HepG2 (cell line): ENCODE measurements at regions not wholly inside any gene's neighbourhood (a gene's known extent, or its start where the extent isn't known, plus 50 kb on each side); places are given as distances from the start of the nearest gene placed in this dataset.
A peak's percentile ranks its signal among the peaks of the same experiment; 100 is the strongest.

Experiments
- ATAC-seq: fragments of 200-7000 bp; cut with Tn5 transposase; 3 replicates; pipeline ENCODE4 v1.9.1; 2020; ENCODE audit warnings: mild to moderate bottlenecking, moderate library complexity
- BruUV-seq: library from RNA; stranded (reverse); fragments of 400-500 nt; replicated peaks from 2 replicates; lab custom pipeline; 2021; lab: Mats Ljungman, UMichigan
- CTCF ChIA-PET: fragments of 300-600 bp; formaldehyde crosslinking; extraction: SDS; loops from one replicate; lab custom pipeline; 2021; ENCODE audit warnings: low total read pairs, inconsistent platforms, low intra/inter-chr PET ratio; lab: Yijun Ruan, JAX
- POLR2A ChIA-PET: fragments of 350-600 bp; sonication (Branson Sonifier 250); formaldehyde crosslinking; loops from one replicate; lab custom pipeline; 2020; ENCODE audit warnings: antibody characterized with exemption, inconsistent platforms; lab: Yijun Ruan, JAX
- DNase-seq: peaks from one replicate; pipeline ENCODE4 v3.0.0-alpha.2; 2015; ENCODE audit warnings: low spot score
- FAIRE-seq: peaks from 3 replicates; lab custom pipeline; 2011; peaks lifted over from hg19 to GRCh38; lab: Jason Lieb, UNC
- H2AFZ ChIP-seq: one replicate; pipeline ENCODE4 v1.6.1; 2011; ENCODE audit warnings: low read length, inconsistent platforms
- H3K27ac ChIP-seq: fragments of 300-600 bp; 3 replicates; pipeline ENCODE4 v1.8.0; 2011; ENCODE audit warnings: mixed run types, mild to moderate bottlenecking, mixed read lengths, low read length, inconsistent platforms; ENCODE audit not compliant: insufficient read depth; ENCODE audit errors: extremely low read length
- H3K27me3 ChIP-seq, 2 experiments: fragments of 200-600 bp in 1 of 2; 2 replicates in 1 of 2; 3 replicates in 1 of 2; pipeline versions ENCODE4 v1.6.0 to v1.8.0; 2011; ENCODE audit warnings: low read length in 2 of 2, mild to moderate bottlenecking in 2 of 2, moderate library complexity in 2 of 2, inconsistent platforms in 1 of 2; ENCODE audit not compliant: insufficient read depth in 2 of 2, control insufficient read depth in 1 of 2
- H3K36me3 ChIP-seq, 2 experiments: fragments of 200-600 bp in 1 of 2; replicated peaks in 1 of 2; 2 replicates in 1 of 2; 3 replicates in 1 of 2; pipeline versions ENCODE4 v1.5.1 to v1.8.0; 2011; ENCODE audit warnings: low read length in 2 of 2, inconsistent platforms in 1 of 2; ENCODE audit not compliant: insufficient read depth in 2 of 2, control insufficient read depth in 1 of 2
- H3K4me1 ChIP-seq: 2 replicates; pipeline ENCODE4 v1.5.1; 2012; ENCODE audit warnings: low read length, inconsistent platforms; ENCODE audit not compliant: insufficient read depth
- H3K4me2 ChIP-seq: 2 replicates; pipeline ENCODE4 v1.6.0; 2011; ENCODE audit warnings: low read depth, low read length, inconsistent platforms
- H3K4me3 ChIP-seq, 3 experiments: fragments of 200-600 bp in 1 of 3; sonication (generic), shearing (Covaris generic) in 1 of 3; replicated peaks in 1 of 3; 2 replicates each; pipeline ENCODE4 v1.5.1; 2011 to 2016; ENCODE audit warnings: low read length in 3 of 3, inconsistent platforms in 2 of 3, low read depth in 2 of 3, mild to moderate bottlenecking in 2 of 3, control low read depth in 1 of 3, mixed read lengths in 1 of 3; ENCODE audit not compliant: insufficient read depth in 1 of 3
- H3K79me2 ChIP-seq: one replicate; pipeline ENCODE4 v1.6.1; 2011; ENCODE audit warnings: low read length, inconsistent platforms; ENCODE audit not compliant: insufficient read depth
- H3K9ac ChIP-seq: 2 replicates; pipeline ENCODE4 v1.6.0; 2011; ENCODE audit warnings: mild to moderate bottlenecking, low read depth, low read length, inconsistent platforms; ENCODE audit not compliant: insufficient read depth
- H3K9me3 ChIP-seq: 2 replicates; pipeline ENCODE4 v1.5.1; 2012; ENCODE audit warnings: mild to moderate bottlenecking, low read length
- H4K20me1 ChIP-seq: 2 replicates; pipeline ENCODE4 v1.6.0; 2011; ENCODE audit warnings: inconsistent platforms, mild to moderate bottlenecking, low read length, moderate library complexity; ENCODE audit not compliant: insufficient read depth
- ARID5B ChIP-seq: IDR thresholded peaks from 2 replicates; pipeline ENCODE4 v1.4.0; 2020; ENCODE audit warnings: mild to moderate bottlenecking, missing genetic modification reagents
- BCL3 ChIP-seq: sonication (generic); formaldehyde crosslinking; IDR thresholded peaks from 2 replicates; pipeline ENCODE4 v1.5.1; 2020; ENCODE audit warnings: mild to moderate bottlenecking, missing genetic modification reagents, moderate library complexity
- EEA1 ChIP-seq: sonication (generic); formaldehyde crosslinking; IDR thresholded peaks from 2 replicates; pipeline ENCODE4 v1.5.1; 2020; ENCODE audit warnings: mild to moderate bottlenecking, missing genetic modification reagents, borderline replicate concordance
- GATAD1 ChIP-seq: IDR thresholded peaks from 2 replicates; pipeline ENCODE4 v1.6.1; 2016; ENCODE audit warnings: missing genetic modification reagents, missing compliant biosample characterization
- MED13 ChIP-seq: sonication (generic); formaldehyde crosslinking; IDR thresholded peaks from 2 replicates; pipeline ENCODE4 v1.5.0; 2020; ENCODE audit warnings: missing genetic modification reagents
- PLRG1 ChIP-seq: fragments of 450-650 bp; conservative IDR thresholded peaks from 2 replicates; pipeline ENCODE4 v1.6.1; 2016
- RXRA ChIP-seq: sonication (generic); formaldehyde crosslinking; IDR thresholded peaks from 2 replicates; pipeline ENCODE4 v1.5.1; 2020; ENCODE audit warnings: missing genetic modification reagents
- SRSF1 ChIP-seq: fragments of 200-400 bp; formaldehyde crosslinking; optimal IDR thresholded peaks from 2 replicates; pipeline ENCODE3; 2017; ENCODE audit warnings: mild to moderate bottlenecking, low read depth, low read length, moderate library complexity
- TBX3 ChIP-seq: fragments of 450-650 bp; IDR thresholded peaks from 2 replicates; pipeline ENCODE4 v1.6.1; 2017; ENCODE audit warnings: antibody characterized with exemption, mild to moderate bottlenecking, inconsistent platforms, borderline replicate concordance
- TEAD2 ChIP-seq: sonication (generic); formaldehyde crosslinking; IDR thresholded peaks from 2 replicates; pipeline ENCODE4 v1.9.0; 2021; ENCODE audit warnings: missing genetic modification reagents
- THAP11 ChIP-seq: IDR thresholded peaks from 2 replicates; pipeline ENCODE4 v1.6.1; 2016; ENCODE audit warnings: missing biosample characterization, missing genetic modification reagents
- ZBED4 ChIP-seq: sonication (generic); formaldehyde crosslinking; IDR thresholded peaks from 2 replicates; pipeline ENCODE4 v1.4.0; 2020; ENCODE audit warnings: missing genetic modification reagents, borderline replicate concordance
- ZBTB8A ChIP-seq: sonication (generic); formaldehyde crosslinking; IDR thresholded peaks from 2 replicates; pipeline ENCODE4 v1.4.0; 2020; ENCODE audit warnings: mild to moderate bottlenecking, low read depth, missing genetic modification reagents, borderline replicate concordance
- ZFP36L2 ChIP-seq: sonication (generic); formaldehyde crosslinking; IDR thresholded peaks from 2 replicates; pipeline ENCODE4 v1.4.0; 2020; ENCODE audit warnings: missing genetic modification reagents
- ZNF552 ChIP-seq: sonication (generic); formaldehyde crosslinking; IDR thresholded peaks from 2 replicates; pipeline ENCODE4 v1.9.0; 2022; ENCODE audit warnings: missing genetic modification reagents, mild to moderate bottlenecking, borderline replicate concordance
- ZNF614 ChIP-seq: IDR thresholded peaks from 2 replicates; pipeline ENCODE4 v1.6.1; 2018; ENCODE audit warnings: missing biosample characterization, missing genetic modification reagents, inconsistent platforms, borderline replicate concordance
- ZNF713 ChIP-seq: sonication (generic); formaldehyde crosslinking; IDR thresholded peaks from 2 replicates; pipeline ENCODE4 v1.4.0; 2020; ENCODE audit warnings: mild to moderate bottlenecking, missing genetic modification reagents
- WGBS: methylation state at CpG from one replicate; pipeline ENCODE4 v1.1.6; 2017; ENCODE audit warnings: low lambda C conversion rate; 5-methylcytosine and 5-hydroxymethylcytosine counted together
- in situ Hi-C: cut with HindIII; loops from 2 replicates; pipeline ENCODE4 v1.10.0; 2017; ENCODE audit warnings: low pct_unique_long_range_greater_than_20kb; ENCODE audit not compliant: extremely low pct_ligation_motif_present
- intact Hi-C: fragments of 100-400 bp; cut with micrococcal nuclease; formaldehyde crosslinking; loops from one replicate; pipeline ENCODE4 v1.10.0; 2022; ENCODE audit not compliant: unreplicated experiment

- intact Hi-C loops: no loop called here
Measured at GRCh38 chr6:20340068-20340848, 61.4 kb upstream of the E2F3 start.

More at GRCh38 chr6:20340068-20340848, 61.4 kb upstream of the E2F3 start:
- ATAC-seq (peak; percentile 53; the same call in 2 of the 3 replicates), DNase-seq (no peak), FAIRE-seq (no peak)
- Histone ChIP-seq H4K20me1 (no peaks in the 10 kb centered on the region), H3K4me2 (no peak overlapping the region), H3K36me3 (no peaks in the 10 kb centered on the region; a peak in 1 of 5 replicates), H3K4me3 (no peak overlapping the region), H3K4me1 (no peaks in the 10 kb centered on the region), H3K79me2 (no peaks in the 10 kb centered on the region), H2AFZ (no peak overlapping the region), H3K27ac (no peak overlapping the region), H3K9me3 (no peaks in the 10 kb centered on the region), H3K27me3 (peaks cover 1 to 6% of the 10 kb centered on the region in 2 experiments; a peak in 2 of 5 replicates), H3K9ac (no peak overlapping the region)
- BruUV-seq: no TSS peak
- in situ Hi-C loops: no loop called here
- POLR2A ChIA-PET: no interaction called here
- CTCF ChIA-PET: no interaction called here
- WGBS: 28% methylated on average over 9 of the region's 9 CpGs
- TF ChIP-seq SRSF1 (no peak), ZBED4 (CRISPR knock-in tag) (no peak), MED13 (CRISPR knock-in tag) (no peak), ZNF713 (CRISPR knock-in tag) (no peak), BCL3 (no peak), ZNF552 (CRISPR knock-in tag) (no peak), PLRG1 (no peak), THAP11 (CRISPR knock-in tag) (no peak), ZFP36L2 (CRISPR knock-in tag) (no peak), EEA1 (no peak), GATAD1 (CRISPR knock-in tag) (no peak), TBX3 (no peak), RXRA (CRISPR knock-in tag) (no peak), ZBTB8A (CRISPR knock-in tag) (no peak), ZNF614 (no peak), TEAD2 (no peak), ARID5B (CRISPR knock-in tag) (no peak)
